HG03135 (cell line): ENCODE measurements at regions not wholly inside any gene's neighbourhood (a gene's known extent, or its start where the extent isn't known, plus 50 kb on each side); places are given as distances from the start of the nearest gene placed in this dataset.
"Not testable (repeated sequence)": the region's sequence is repeated elsewhere in the genome, so short reads cannot be mapped to it uniquely, and the experiment has no call there.

Experiments used
- ATAC-seq: cut with Tn5 transposase; IDR thresholded peaks from one replicate; pipeline ENCODE4 v1.9.1; 2021; ENCODE audit warnings: mild to moderate bottlenecking, moderate library complexity; ENCODE audit not compliant: unreplicated experiment

DNA sequence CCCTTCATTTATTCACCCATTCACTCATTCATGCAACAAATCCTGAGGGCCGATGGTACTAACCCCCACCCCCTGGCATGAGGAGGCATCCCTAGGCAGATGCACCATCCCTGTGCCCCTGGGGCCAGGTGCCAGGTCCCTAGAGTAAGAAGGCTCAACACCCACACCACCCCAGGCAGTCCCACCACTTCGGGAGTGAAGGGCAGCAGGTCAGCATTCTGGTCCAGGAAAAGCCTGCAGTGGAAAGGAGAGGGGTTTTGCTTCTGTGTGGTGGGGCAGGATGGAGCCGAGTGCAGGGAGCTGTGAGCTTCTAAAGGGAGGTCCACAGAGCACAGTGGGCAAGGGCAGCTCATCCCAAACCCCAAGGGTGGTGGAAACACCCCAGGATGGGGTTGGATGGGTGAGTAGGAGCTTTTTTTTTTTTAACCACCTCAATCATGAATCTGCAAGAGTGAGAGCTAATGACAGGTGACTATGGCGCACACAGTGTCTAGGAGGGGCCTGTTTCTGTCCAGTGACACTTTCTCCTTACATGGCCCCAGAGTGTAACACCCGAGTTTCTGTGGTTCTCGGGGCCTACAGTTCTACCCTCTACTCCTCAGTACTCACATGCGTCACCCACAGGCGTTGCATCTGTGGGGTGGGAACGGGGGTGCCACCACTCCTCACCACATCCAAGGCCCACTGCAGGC lies 414.3 kb downstream of the TMEM121 start:
- ATAC-seq = no peak

DNA sequence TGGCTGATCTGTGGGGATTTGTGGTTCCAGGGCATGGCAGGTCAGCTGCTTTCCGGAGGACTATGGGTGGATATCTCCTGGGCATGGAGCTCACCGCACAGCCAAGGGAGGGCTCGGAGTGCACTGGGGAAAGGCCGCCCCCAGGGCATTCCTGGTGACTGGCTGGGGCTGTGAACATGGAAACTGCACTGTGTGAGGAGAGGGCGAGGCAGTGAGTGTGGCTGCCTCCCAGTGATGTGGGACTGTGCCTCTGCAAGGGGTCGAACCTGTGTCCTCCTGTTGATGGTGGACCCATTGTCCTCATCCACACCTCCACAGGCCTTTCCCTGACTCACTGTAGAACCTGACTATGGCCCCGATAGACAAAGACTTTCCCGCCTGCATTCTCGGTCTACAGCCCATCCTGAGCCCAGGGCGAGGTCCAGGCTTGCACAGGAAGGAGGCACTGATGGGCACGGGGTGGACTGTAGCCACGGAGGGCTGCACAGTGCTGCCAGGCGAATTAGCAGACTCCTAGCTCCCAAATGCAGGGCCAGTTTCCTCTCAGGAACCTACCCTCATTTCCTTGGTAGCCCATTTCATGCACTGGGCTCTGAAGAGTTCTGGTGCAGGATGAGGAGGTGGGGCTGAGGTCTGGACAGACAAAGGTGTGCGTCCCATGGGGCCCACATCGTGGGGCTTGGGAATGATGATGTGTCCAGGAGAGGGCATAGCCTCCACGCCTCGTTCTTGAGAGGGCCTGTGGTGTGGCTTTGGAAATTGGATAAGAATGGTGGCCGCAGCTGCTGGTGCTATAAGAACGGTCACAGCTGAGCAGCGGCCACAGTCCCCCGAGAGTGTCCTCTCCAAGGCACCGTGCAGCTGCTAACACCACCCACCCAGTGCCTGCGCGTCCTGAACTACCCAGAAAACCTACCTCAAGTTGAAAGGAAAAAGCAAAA lies 415.1 kb downstream of the TMEM121 start:
- ATAC-seq = no peak

DNA sequence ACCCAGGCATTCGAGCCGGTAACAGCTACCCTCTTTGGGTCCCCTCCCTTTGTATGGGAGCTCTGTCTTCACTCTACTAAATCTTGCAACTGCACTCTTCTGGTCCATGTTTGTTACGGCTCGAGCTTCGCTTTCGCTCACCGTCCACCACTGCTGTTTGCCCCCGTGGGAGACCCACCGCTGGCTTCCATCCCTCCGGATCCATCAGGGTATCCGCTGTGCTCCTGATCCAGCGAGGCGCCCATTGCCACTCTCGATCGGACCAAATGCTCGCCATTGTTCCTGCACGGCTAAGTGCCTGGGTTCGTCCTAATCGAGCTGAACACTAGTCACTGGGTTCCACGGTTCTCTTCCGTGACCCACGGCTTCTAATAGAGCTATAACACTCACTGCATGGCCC lies 416.3 kb downstream of the TMEM121 start:
- ATAC-seq = not testable (repeated sequence)

DNA sequence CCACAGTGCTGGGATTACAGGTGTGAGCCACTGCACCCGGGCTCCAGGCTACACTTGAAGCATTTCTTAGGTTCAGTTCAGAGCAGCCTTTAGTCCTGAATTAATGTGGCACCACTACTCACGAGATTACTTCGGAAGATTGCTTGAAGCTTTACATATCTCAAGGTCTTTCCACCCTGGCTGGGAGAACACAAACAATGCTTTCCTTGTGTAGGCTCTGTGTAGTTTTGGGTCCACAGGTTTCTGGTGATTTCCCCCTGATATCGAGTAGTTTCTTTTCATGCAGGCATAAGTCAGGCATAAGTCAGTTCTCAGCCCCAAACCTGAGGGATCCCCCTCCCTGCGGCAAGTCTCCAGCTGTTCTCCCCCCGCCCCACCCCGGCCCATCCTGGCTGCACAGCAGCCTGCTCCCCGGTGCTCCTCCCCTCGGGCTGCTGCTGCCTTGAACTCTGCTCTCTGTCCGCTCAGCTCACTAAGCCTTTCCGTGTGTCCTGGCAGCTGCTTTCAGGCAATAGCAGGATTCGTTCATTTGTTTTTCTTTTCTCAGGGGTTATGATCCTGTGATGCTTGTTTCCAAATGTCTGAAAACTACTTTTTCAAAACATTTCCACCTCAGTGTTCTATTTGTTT lies 417.7 kb downstream of the TMEM121 start:
- no peak for ATAC-seq

DNA sequence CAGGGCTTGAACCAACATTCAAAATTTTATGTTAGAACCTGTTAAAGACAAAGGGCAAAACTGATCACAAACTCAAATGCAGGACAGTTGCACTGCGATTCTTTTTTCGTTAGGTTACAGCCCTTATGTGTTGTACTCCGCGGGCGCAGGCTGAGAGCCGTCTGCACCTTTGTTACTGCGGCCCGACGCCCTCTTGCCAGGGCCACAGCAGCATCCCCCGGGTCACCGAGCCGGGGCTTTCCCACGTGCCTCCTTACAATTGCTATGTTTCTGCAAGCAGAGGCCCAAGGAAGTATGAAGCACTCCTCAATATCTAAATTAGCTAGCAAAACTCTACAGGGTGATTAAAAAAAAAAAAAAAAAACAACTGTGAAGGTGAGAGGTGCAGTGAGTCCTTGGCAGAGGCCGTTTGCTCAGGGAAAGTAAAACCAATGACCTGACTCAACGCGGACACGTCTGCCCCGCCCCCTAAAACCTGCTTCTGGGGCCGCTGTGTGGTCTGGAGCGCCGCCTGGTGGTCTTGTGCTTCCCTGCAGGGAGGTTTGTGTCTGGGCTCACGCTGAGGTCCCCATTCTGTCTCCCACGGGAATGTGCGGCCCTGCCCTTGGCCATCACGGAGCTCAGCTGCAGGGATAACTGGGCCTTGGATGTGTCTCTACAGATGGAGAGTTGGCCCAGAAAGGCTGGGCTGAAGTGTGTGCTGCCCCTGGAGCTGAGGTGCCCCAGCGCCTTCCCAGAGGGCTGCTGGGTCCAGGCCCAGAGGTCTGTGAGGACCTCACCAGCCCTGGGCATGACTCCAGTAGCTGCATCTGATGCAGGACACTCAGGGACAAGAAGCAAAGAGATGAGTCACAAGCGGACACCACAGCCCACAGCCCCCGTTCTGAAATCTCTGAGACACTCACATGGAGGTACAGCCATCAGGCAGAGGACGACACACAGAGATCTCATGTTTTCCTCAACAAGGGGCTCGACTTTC lies 418.5 kb downstream of the TMEM121 start:
- ATAC-seq = no peak

DNA sequence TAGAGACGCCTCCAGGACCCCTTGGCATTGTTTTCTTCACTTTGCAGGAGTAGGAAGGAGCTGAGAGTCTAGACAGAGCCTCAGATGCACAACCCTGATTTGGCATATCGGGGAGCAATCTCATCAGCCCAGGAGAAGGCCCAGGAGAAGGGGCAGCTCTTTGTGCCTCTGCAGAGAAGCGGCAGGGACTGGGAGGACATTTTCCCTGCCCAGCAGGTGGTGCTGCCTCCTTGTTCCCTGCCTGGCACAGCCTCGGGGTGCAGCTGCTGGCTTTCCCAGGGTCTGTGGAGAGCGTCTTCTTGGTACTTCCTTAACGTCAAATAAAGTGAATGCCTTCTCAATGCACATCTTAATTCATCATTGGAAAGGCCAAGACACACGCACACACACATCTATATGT lies 419.5 kb downstream of the TMEM121 start:
- no peak for ATAC-seq

DNA sequence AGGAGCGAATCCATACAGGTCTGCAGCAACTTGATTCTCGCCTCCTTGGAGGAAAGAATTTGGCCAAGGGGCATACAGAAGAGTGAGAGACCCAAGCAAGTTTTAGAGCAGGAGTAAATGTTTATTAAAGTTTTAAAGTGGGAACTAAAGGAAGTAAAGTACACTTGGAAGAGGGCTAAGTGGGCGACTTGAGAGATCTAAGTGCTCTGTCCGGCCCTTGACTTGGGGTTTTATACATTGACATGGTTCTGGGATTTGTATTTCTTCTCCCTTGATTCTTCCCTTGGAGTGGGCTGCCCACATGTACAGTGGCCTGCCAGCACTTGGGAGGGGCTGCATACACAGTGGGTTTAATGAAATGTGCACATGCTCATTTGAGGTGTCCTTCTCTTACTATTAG lies 421.2 kb downstream of the TMEM121 start:
- no peak for ATAC-seq

DNA sequence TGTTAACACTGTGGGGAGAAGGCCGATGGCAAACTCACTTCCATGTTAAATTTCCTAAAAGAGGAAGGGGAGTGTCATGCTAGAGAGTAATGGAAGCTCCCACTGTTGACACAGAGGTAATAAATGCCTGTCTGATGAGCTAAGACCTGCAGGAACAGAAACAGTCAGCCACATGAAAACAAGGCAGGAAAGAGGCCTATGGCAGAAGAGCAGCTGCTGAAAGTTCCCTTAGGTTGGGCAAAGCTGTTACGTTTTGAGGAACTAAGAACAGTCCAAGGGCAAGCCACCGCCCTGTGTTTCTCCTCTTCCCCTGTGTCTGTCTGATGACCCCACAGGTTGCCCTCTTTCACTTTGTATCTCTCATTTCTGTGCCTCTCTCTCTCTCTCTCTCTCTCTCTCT lies 422.6 kb downstream of the TMEM121 start:
- ATAC-seq = not testable (repeated sequence)

DNA sequence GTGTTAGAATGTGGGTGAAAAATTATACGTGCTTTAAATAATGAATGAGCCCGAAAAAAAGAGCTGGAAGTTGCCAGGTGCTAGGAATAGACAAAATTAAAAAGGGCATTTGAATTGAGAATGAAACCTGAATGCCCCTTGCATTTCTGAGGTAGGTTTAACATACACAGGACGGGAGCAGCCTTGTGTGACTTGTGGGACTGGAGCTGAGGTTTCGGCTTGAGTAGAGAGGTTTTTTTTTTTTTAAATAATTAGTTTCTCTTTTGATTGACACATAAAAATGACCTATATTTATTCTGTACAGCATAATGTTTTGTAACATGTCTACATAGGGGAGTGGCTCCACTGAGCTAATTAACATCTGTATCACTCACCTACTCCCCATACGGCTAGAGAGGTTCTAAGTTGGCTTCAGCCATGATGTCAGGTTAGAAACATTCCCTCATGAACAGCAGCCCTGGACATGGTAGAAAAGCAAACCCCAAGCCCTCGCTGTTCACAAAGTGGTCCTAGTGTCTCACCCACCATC lies 424.0 kb downstream of the TMEM121 start:
- not testable (repeated sequence) for ATAC-seq

DNA sequence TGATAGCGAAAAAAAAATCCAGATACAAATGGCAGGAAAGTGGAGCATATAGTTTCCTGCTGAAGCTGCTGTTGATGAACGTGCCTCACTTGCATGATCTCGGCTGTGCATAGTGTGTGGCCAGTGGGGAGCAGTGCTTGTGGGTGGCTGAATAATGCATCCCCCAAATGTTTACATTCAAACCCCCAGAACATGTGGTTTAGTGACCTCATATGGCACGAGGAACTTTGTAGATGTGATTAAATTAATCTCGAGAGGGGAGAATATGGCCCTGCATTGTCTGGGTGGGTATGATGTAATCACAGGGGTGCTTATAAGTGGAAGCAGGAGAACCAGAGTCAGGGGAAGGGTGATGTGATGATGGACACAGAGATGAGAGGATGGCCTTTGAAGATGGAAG lies 425.0 kb downstream of the TMEM121 start:
- no peak for ATAC-seq

DNA sequence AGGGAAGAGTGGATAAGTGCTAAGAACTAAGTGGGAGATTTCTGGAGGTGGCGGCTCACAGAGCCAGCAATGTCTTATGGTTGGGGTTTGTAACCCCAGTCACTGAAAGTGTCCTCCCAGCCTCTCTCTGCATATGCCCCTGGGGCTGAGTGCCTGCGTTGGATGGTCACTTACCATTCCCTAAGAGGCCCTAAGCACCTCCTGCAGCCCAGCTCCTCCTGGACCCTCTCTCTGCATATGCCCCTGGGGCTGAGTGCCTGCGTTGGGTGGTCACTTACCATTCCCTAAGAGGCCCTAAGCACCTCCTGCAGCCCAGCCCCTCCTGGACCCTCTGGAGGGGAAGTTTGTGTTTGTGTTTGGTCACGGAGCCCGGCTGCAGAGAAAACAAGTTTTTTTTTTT lies 425.8 kb downstream of the TMEM121 start:
- ATAC-seq = no peak

DNA sequence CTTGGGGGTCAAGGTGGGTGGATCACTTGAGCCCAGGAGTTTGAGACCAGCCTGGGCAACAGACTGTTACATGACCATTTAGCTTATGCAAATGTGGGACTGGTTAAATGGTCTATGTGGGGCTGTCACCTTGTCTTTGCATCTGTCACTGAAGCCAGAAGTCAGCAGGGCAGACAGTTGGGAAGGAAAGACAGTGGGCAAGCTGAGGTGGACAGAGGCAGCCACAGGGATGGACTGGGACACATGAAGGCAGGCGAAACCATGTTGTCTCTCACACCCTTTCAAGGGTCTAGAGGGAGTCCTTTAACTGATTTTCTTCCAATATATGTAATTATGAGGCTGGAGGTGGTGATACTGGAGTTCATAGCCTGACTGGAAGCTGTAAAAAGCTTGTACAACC lies 426.4 kb downstream of the TMEM121 start:
- ATAC-seq = no peak

DNA sequence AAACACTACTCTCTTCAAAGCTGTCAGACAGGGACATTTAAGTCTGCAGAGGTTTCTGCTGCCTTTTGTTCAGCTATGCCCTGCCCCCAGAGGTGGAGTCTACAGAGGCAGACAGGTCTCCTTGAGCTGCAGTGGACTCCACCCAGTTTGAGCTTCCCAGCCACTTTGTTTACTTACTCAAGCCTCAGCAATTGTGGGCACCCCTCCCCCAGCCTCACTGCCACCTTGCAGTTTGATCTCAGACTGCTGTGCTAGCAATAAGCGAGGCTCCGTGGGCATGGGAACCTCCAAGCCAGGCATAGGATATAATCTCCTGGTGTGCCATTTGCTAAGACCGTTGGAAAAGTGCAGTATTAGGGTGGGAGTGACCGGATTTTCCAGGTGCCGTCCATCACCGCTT lies 435.2 kb downstream of the TMEM121 start:
- not testable (repeated sequence) for ATAC-seq

DNA sequence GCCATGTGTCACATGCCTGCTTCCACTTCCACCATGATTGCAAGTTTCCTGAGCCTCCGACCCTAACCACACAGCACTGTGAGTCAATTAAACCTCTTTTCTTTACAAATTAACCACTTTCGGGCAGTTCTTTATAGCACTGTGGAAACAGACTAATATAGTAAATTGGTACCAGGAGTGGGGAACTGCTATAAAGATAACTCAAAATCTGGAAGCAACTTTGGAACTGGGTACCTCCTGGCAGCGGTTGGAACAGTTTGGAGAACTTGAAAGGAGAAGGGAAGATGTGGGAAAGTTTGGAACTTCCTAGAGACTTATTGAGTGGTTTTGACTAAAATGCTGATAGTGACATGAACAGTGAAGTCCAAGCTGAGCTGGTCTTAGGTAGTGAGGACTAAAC lies 436.1 kb downstream of the TMEM121 start:
- ATAC-seq = no peak

DNA sequence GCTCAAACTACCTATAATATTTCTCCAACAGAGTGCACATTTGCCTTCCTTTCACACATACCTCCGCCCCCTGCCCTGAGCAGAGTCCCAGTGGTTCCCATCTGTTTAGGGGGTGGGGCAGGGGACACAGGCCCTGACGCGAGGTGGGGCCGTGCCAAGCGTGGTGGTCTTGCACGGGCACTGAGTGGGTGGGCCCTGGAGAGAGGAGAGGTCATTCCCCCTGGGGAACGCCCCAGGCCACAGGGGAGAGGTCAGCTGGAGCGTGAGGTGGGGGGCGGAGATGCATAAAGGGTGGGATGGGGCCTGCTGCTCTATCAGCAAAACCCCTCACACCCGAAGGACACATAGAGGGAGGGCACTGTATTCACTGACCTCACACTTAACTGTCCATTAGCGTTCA lies 441.9 kb downstream of the TMEM121 start:
- no peak for ATAC-seq

DNA sequence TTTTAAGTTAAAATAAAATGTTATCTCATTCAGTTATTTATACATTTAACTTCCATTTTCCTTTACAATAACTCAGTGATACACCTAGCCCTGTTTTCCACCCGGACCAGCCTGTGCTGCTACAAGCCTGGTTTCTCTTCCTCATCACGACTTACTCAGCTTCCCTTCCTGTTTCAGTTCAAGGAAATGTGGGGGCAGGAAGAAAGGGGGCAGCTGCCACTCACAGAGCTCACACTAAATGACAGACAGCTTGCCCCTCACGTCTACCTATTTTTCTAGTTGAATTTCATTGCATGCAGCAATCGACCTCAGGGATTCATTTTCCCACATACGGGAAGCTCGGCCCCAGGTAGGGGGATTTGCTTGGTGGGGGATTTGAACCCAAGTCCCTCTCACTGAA lies 442.6 kb downstream of the TMEM121 start:
- not testable (repeated sequence) for ATAC-seq

DNA sequence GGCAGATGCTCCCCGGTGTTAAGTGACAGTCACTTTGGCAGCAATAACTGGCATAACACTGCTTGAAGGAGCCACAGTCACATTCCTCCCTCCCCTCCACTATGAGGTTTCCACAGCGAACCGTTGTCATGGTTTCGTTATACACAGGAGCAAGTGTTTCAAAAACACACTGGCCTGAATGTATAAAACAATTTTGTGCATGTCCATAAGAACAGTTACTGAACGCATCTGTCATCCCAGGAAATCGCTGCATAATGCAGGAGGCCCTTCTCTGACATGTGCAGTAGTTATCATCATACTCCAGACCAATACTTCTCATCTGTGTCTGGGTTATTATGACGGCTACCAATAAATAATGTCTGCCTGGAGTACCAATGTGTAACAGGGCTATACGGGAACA lies 444.4 kb downstream of the TMEM121 start:
- ATAC-seq = not testable (repeated sequence)

DNA sequence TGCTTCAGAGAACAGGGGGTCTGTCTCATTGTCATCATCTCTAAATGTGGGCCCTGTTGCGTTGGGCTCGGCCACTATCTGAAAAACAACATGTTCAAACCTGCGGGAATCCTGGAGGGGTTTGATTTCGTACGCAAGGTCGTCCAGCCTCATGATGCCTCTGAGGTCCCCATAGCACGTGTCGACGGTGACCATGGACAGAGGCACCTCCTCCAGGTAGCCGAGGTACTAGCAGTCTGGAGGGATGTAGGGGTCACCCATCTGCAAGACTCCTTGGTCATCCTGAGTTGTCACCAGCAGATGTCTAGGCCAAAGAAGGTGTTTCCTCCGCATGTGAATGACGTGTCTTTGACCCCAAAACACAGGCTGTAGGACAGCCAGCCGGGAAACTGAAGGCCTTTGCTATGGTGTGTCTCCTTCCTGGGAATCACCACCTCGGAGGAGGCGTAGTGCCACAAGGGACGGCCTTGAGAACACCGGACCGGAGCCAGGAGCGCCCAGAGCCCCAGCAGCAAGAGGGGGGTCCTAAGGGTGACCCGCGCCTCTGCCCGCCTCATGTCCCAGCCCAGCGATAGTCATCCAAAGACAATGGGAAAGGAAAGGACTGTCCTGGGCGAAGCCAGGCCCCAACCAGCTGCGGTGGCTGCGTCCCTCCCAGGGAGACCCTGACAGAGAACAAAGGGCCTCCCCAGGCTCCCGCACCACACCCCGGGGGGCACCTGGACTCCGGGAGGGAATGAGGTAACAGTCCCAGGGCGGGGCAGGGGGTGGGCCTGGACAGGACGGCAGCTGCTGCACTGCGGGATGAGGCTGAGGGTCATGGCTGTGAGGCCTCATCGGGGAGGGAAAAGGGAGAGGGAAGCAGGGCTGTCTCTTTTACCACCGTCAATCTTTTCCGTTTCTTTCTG lies 445.5 kb downstream of the TMEM121 start:
- ATAC-seq = no peak

DNA sequence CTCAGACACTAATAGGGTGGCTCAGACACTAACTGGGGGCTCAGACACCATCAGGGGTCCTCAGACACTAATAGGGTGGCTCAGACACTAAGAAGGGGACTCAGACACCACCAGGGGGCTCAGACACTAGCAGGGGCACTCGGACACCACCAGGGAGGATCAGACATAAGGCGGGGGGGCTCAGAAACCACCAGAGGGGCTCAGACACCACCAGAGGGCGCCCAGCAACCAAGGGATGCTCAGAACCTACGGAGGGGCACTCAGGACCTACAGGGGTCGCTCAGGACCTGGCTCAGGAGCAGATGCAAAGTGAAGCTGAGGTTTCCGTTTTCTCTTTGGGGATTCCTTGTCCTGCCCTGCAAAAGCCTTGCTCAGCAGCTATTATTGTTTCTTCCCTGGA lies 448.5 kb downstream of the TMEM121 start:
- ATAC-seq = no peak
